ENCODE measurements at regions not wholly inside any gene's neighbourhood (a gene's known extent, or its start where the extent isn't known, plus 50 kb on each side); places are given as distances from the start of the nearest gene placed in this dataset.
"Not testable (repeated sequence)": the region's sequence is repeated elsewhere in the genome, so short reads cannot be mapped to it uniquely, and the experiment has no call there.

- CTCF ChIA-PET; H3K4me1 Mint-ChIP-seq (ENCODE audit: low read depth); H3K4me3 Mint-ChIP-seq; intact Hi-C loops (cut with micrococcal nuclease); H3K27me3 Mint-ChIP-seq (ENCODE audit: low read depth); H3K36me3 Mint-ChIP-seq (ENCODE audit: low read depth); DNase-seq; H3K27ac Mint-ChIP-seq; H3K9me3 Mint-ChIP-seq: not testable (repeated sequence)
Observed at GRCh38 chr6:60444532-60444931, 1841.5 kb downstream of the KHDRBS2 start.

- H3K4me1 Mint-ChIP-seq (ENCODE audit: low read depth); H3K4me3 Mint-ChIP-seq; H3K36me3 Mint-ChIP-seq (ENCODE audit: low read depth); H3K9me3 Mint-ChIP-seq; H3K27ac Mint-ChIP-seq; DNase-seq; CTCF ChIA-PET; intact Hi-C loops (cut with micrococcal nuclease); H3K27me3 Mint-ChIP-seq (ENCODE audit: low read depth): not testable (repeated sequence)
Observed at GRCh38 chr6:60439709-60440108, 1846.3 kb downstream of the KHDRBS2 start.

DNA sequence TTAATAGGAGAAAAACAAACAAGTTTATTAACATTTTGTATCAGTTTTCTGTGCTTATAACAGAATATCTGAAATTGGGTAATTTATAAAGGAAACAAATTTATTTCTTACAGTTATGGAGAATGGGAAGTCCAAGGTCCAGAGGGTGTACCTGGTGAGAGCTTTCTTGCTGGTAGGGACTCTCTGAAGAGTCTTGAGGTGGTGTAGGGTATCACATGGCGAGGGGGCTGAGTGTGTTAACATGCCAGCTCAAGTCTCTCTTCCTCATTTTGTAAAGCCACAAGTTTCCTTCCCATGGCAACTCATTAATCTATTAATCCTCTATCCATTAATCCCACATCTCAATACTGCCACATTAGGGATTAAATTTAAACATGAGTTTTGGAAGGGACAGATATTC is 1863.3 kb downstream of the KHDRBS2 start:
- H3K9me3 Mint-ChIP-seq; H3K27me3 Mint-ChIP-seq (ENCODE audit: low read depth); H3K36me3 Mint-ChIP-seq (ENCODE audit: low read depth); H3K4me1 Mint-ChIP-seq (ENCODE audit: low read depth); H3K4me3 Mint-ChIP-seq; DNase-seq; H3K27ac Mint-ChIP-seq; intact Hi-C loops (cut with micrococcal nuclease); CTCF ChIA-PET: not testable (repeated sequence)

- H3K36me3 Mint-ChIP-seq (ENCODE audit: low read depth); DNase-seq; H3K9me3 Mint-ChIP-seq: not testable (repeated sequence)
Observed at GRCh38 chr6:60416118-60416517, 1869.9 kb downstream of the KHDRBS2 start.

GRCh38 chr6:60408747-60409146 is 1877.3 kb downstream of the KHDRBS2 start:
- H3K9me3 Mint-ChIP-seq; intact Hi-C loops (cut with micrococcal nuclease); H3K36me3 Mint-ChIP-seq (ENCODE audit: low read depth); DNase-seq; H3K4me1 Mint-ChIP-seq (ENCODE audit: low read depth); H3K4me3 Mint-ChIP-seq; H3K27me3 Mint-ChIP-seq (ENCODE audit: low read depth); CTCF ChIA-PET; H3K27ac Mint-ChIP-seq: not testable (repeated sequence)

More at GRCh38 chr6:60416118-60416517, 1869.9 kb downstream of the KHDRBS2 start:
- H3K4me3 Mint-ChIP-seq; intact Hi-C loops (cut with micrococcal nuclease); H3K27ac Mint-ChIP-seq; CTCF ChIA-PET; H3K27me3 Mint-ChIP-seq (ENCODE audit: low read depth); H3K4me1 Mint-ChIP-seq (ENCODE audit: low read depth): not testable (repeated sequence)

- H3K9me3 Mint-ChIP-seq; H3K36me3 Mint-ChIP-seq (ENCODE audit: low read depth); CTCF ChIA-PET; H3K4me1 Mint-ChIP-seq (ENCODE audit: low read depth); H3K4me3 Mint-ChIP-seq; intact Hi-C loops (cut with micrococcal nuclease); DNase-seq; H3K27me3 Mint-ChIP-seq (ENCODE audit: low read depth); H3K27ac Mint-ChIP-seq: not testable (repeated sequence)
Observed at GRCh38 chr6:60403268-60403667, 1882.8 kb downstream of the KHDRBS2 start.

GRCh38 chr6:60402490-60402889 is 1883.5 kb downstream of the KHDRBS2 start:
- DNase-seq; H3K27ac Mint-ChIP-seq; H3K9me3 Mint-ChIP-seq; H3K27me3 Mint-ChIP-seq (ENCODE audit: low read depth); intact Hi-C loops (cut with micrococcal nuclease); H3K4me3 Mint-ChIP-seq; CTCF ChIA-PET; H3K4me1 Mint-ChIP-seq (ENCODE audit: low read depth); H3K36me3 Mint-ChIP-seq (ENCODE audit: low read depth): not testable (repeated sequence)

GRCh38 chr6:60395261-60395660 is 1890.8 kb downstream of the KHDRBS2 start:
- intact Hi-C loops (cut with micrococcal nuclease); H3K9me3 Mint-ChIP-seq; H3K27ac Mint-ChIP-seq; H3K27me3 Mint-ChIP-seq (ENCODE audit: low read depth); CTCF ChIA-PET; H3K4me3 Mint-ChIP-seq; H3K4me1 Mint-ChIP-seq (ENCODE audit: low read depth); H3K36me3 Mint-ChIP-seq (ENCODE audit: low read depth); DNase-seq: not testable (repeated sequence)

DNA sequence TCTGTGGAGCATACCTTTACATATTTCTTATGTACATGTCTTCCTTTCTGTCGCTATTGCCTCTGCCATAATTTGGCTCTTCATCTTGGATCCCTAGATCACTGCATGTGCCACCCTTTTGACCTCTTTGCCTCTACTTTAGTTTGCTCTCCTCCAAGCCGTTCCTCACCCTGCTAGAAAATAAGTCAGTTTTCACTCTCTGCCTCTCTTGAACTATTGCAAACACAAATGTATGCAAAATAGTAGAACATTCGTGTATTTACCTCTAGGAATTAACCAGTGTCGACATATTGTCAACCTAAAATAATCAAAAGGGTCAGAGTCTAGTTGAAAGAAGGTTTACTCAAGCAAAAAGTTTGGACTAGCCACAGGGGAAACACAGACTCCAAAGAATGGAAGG is 1893.1 kb downstream of the KHDRBS2 start:
- DNase-seq; CTCF ChIA-PET; H3K36me3 Mint-ChIP-seq (ENCODE audit: low read depth); H3K27ac Mint-ChIP-seq; H3K4me1 Mint-ChIP-seq (ENCODE audit: low read depth); H3K4me3 Mint-ChIP-seq; intact Hi-C loops (cut with micrococcal nuclease); H3K9me3 Mint-ChIP-seq; H3K27me3 Mint-ChIP-seq (ENCODE audit: low read depth): not testable (repeated sequence)

DNA sequence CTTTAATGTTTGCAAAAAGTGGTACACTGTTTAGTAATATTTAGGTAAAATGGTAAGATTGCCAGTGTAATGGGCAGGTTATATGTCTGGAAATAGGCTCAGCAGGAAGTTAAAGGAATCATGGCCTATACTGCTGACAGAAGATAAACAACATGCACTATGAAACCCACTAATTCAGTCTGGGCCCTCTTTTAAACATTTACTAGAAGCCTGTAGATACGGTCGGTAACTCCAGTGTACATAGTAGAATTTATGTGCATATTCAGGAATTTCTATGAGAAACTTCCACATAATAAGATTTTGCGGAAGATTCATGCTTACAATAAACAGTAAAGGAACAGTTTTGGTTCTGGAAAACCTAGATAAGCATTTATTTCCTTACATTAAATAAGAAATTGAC is 1896.9 kb downstream of the KHDRBS2 start:
- CTCF ChIA-PET; H3K27me3 Mint-ChIP-seq (ENCODE audit: low read depth); H3K36me3 Mint-ChIP-seq (ENCODE audit: low read depth); intact Hi-C loops (cut with micrococcal nuclease); H3K4me1 Mint-ChIP-seq (ENCODE audit: low read depth); H3K4me3 Mint-ChIP-seq; DNase-seq; H3K27ac Mint-ChIP-seq; H3K9me3 Mint-ChIP-seq: not testable (repeated sequence)

- H3K27ac Mint-ChIP-seq; intact Hi-C loops (cut with micrococcal nuclease); H3K27me3 Mint-ChIP-seq (ENCODE audit: low read depth); DNase-seq; H3K4me3 Mint-ChIP-seq; H3K4me1 Mint-ChIP-seq (ENCODE audit: low read depth); CTCF ChIA-PET; H3K36me3 Mint-ChIP-seq (ENCODE audit: low read depth); H3K9me3 Mint-ChIP-seq: not testable (repeated sequence)
Observed at GRCh38 chr6:60384614-60385013, 1901.4 kb downstream of the KHDRBS2 start.

GRCh38 chr6:60382771-60383170 is 1903.3 kb downstream of the KHDRBS2 start:
- H3K36me3 Mint-ChIP-seq (ENCODE audit: low read depth); H3K27ac Mint-ChIP-seq; DNase-seq; H3K9me3 Mint-ChIP-seq; CTCF ChIA-PET; intact Hi-C loops (cut with micrococcal nuclease); H3K27me3 Mint-ChIP-seq (ENCODE audit: low read depth); H3K4me1 Mint-ChIP-seq (ENCODE audit: low read depth); H3K4me3 Mint-ChIP-seq: not testable (repeated sequence)

DNA sequence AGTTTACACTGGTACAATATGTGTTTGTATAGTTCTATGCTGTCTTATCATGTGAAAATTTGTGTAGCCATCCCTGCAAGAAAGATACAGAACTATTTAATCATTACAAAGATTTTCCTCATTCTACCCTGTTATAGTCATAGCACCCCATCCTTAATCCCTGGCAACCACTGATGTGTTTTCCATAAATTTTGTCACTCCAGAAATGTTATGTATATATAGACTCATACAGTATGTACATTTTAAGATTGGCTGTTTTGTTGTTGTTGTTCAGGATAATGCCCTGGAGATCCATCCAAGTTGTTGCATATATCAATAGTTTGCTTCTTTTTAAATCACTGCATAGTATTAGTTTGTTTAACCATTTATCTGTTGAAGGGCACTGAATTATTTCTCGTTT is 1911.9 kb downstream of the KHDRBS2 start:
- DNase-seq; intact Hi-C loops (cut with micrococcal nuclease); H3K36me3 Mint-ChIP-seq (ENCODE audit: low read depth); H3K4me1 Mint-ChIP-seq (ENCODE audit: low read depth); CTCF ChIA-PET; H3K27me3 Mint-ChIP-seq (ENCODE audit: low read depth); H3K27ac Mint-ChIP-seq; H3K4me3 Mint-ChIP-seq: not testable (repeated sequence)
- peaks cover 13% of the 10 kb centered on the region for H3K9me3 Mint-ChIP-seq

GRCh38 chr6:60367800-60368199 is 1918.2 kb downstream of the KHDRBS2 start:
- H3K27me3 Mint-ChIP-seq (ENCODE audit: low read depth); H3K27ac Mint-ChIP-seq; H3K9me3 Mint-ChIP-seq; CTCF ChIA-PET; H3K4me1 Mint-ChIP-seq (ENCODE audit: low read depth); intact Hi-C loops (cut with micrococcal nuclease); H3K4me3 Mint-ChIP-seq; DNase-seq; H3K36me3 Mint-ChIP-seq (ENCODE audit: low read depth): not testable (repeated sequence)
